GM10248 (cell line): ENCODE measurements at regions not wholly inside any gene's neighbourhood (a gene's known extent, or its start where the extent isn't known, plus 50 kb on each side); places are given as distances from the start of the nearest gene placed in this dataset.

Experiments
- CTCF ChIA-PET: fragments of 300-600 bp; sonication (Branson Sonifier 250); formaldehyde crosslinking; extraction: SDS; loops from one replicate; lab custom pipeline; 2021; ENCODE audit warnings: antibody characterized with exemption; lab: Yijun Ruan, JAX
- POLR2A ChIA-PET: fragments of 350-650 bp; sonication (Branson Sonifier 250); formaldehyde crosslinking; extraction: SDS; loops from one replicate; lab custom pipeline; 2020; ENCODE audit warnings: antibody characterized with exemption; lab: Yijun Ruan, JAX
- DNase-seq: peaks from one replicate; pipeline ENCODE4 v3.0.0; 2012; ENCODE audit errors: extremely low spot score
- CTCF ChIP-seq: IDR thresholded peaks from 2 replicates; pipeline ENCODE4 v1.5.1; 2012; ENCODE audit warnings: mild to moderate bottlenecking, low read depth; ENCODE audit errors: extremely low read depth, missing control alignments, control extremely low read depth

DNA sequence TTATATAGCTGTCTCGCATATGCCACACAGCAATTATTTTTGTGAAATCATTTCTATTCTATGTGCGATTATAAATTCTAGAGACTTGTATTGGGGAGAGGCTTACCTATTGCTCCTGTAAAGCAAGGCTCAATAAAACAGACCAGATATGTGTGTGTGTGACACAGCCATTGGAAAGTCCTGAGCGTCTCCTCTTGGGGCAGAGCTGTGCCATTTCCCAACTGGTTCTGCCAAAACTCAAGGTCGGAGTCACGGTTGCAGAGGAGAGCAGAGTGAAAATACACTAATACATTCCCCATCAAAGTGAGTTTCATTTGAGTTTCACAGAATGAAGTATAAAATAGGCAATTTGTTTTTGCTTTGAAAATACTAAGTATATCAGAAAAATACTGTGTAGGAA is 567.4 kb upstream of the FZD8 start:
- CTCF ChIA-PET, result no interaction called here
- no peak for TF ChIP-seq CTCF
- no peak for DNase-seq
- POLR2A ChIA-PET, result no interaction called here

DNA sequence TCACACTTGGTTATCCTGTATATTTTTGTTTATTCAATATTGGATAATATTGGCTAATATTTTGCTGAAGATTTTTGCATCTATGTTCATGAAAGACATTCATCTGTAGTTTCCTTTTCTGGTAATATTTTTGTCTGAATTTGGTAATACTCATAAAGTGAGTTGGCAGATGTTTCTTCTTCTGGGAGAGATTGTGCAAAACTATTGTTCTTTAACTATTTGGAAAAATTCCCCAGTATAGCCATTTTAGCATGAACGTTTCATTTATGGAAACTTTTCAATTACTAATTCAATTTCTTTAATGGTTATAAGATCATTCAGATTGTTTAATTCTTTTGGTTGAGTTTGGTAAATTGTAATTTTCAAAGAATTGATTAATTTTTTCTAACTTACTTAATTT is 560.8 kb upstream of the FZD8 start:
- no peak for DNase-seq
- TF ChIP-seq CTCF, result no peak
- POLR2A ChIA-PET, result no interaction called here
- CTCF ChIA-PET, result no interaction called here

GRCh38 chr10:36200577-36200976 is 558.5 kb upstream of the FZD8 start:
- no peak for DNase-seq
- ChIA-PET CTCF (no interaction called here), POLR2A (no interaction called here)
- TF ChIP-seq CTCF, result no peak

- TF ChIP-seq CTCF, result no peak
- ChIA-PET CTCF (no interaction called here), POLR2A (no interaction called here)
- DNase-seq, result no peak
These were observed 556.2 kb upstream of the FZD8 start for GRCh38 chr10:36198322-36198721.

- no peak for TF ChIP-seq CTCF
- ChIA-PET POLR2A (no interaction called here), CTCF (no interaction called here)
- no peak for DNase-seq
These were observed 553.3 kb upstream of the FZD8 start for GRCh38 chr10:36195364-36195763.

GRCh38 chr10:36194276-36194675 is 552.2 kb upstream of the FZD8 start:
- CTCF ChIA-PET, result no interaction called here

More at GRCh38 chr10:36194276-36194675, 552.2 kb upstream of the FZD8 start:
- no peak for TF ChIP-seq CTCF
- no peak for DNase-seq
- POLR2A ChIA-PET, result no interaction called here
